Liver (tissue), 8 donors: ENCODE measurements at regions not wholly inside any gene's neighbourhood (a gene's known extent, or its start where the extent isn't known, plus 50 kb on each side); places are given as distances from the start of the nearest gene placed in this dataset.

Source experiments
- DNase-seq: peaks from one replicate; pipeline ENCODE4 v3.0.0-alpha.2; 2017; ENCODE audit warnings: low spot score
- H3K27ac ChIP-seq, 2 donors: one replicate each; pipeline ENCODE4 v1.7.0; 2013; ENCODE audit warnings: inconsistent platforms in 2 of 2, low read length in 2 of 2, control low read depth in 1 of 2, low read depth in 1 of 2, mild to moderate bottlenecking in 1 of 2
- H3K27me3 ChIP-seq, 4 donors: one replicate each; pipeline versions ENCODE4 v1.6.1 to v1.7.0; 2013; ENCODE audit warnings: low read length in 3 of 4, inconsistent platforms in 1 of 4, mild to moderate bottlenecking in 1 of 4, moderate library complexity in 1 of 4; ENCODE audit not compliant: control insufficient read depth in 4 of 4, insufficient read depth in 4 of 4
- H3K36me3 ChIP-seq, 4 donors: one replicate each; pipeline versions ENCODE4 v1.6.1 to v1.7.0; 2013; ENCODE audit warnings: low read length in 3 of 4, mild to moderate bottlenecking in 3 of 4, low read depth in 1 of 4, moderate library complexity in 1 of 4; ENCODE audit not compliant: control insufficient read depth in 4 of 4, insufficient read depth in 3 of 4
- H3K4me1 ChIP-seq, 4 donors: one replicate each; pipeline versions ENCODE4 v1.6.1 to v1.7.0; 2013; ENCODE audit warnings: low read length in 3 of 4, mild to moderate bottlenecking in 3 of 4, moderate library complexity in 1 of 4; ENCODE audit not compliant: control insufficient read depth in 4 of 4, insufficient read depth in 4 of 4
- H3K4me3 ChIP-seq, 3 donors: one replicate each; pipeline versions ENCODE4 v1.6.1 to v1.7.0; 2013; ENCODE audit warnings: low read length in 3 of 3, control low read depth in 1 of 3, low read depth in 1 of 3, mild to moderate bottlenecking in 1 of 3
- H3K9ac ChIP-seq, 2 donors: one replicate each; pipeline ENCODE4 v1.7.0; 2013; ENCODE audit warnings: low read length in 2 of 2, mild to moderate bottlenecking in 2 of 2, moderate library complexity in 2 of 2, control low read depth in 1 of 2, low read depth in 1 of 2
- H3K9me3 ChIP-seq, 4 donors: one replicate each; pipeline versions ENCODE4 v1.6.1 to v1.7.0; 2013; ENCODE audit warnings: low read length in 3 of 4; ENCODE audit not compliant: control insufficient read depth in 4 of 4
- ATF3 ChIP-seq: IDR thresholded peaks from 2 replicates; pipeline ENCODE4 v1.6.1; 2016; ENCODE audit warnings: antibody characterized with exemption
- CTCF ChIP-seq: fragments of 150-350 bp; IDR thresholded peaks from 2 replicates; pipeline ENCODE4 v1.5.1; 2017; ENCODE audit warnings: improper control_type of control experiment, low read depth, low read length; ENCODE audit not compliant: missing input control
- FOXA1 ChIP-seq: IDR thresholded peaks from 2 replicates; pipeline ENCODE4 v1.6.1; 2016; ENCODE audit warnings: antibody characterized with exemption
- FOXA2 ChIP-seq: IDR thresholded peaks from 2 replicates; pipeline ENCODE4 v1.6.1; 2016; ENCODE audit warnings: antibody characterized with exemption
- GABPA ChIP-seq, 2 donors: IDR thresholded peaks in 1 of 2; conservative IDR thresholded peaks in 1 of 2; 2 replicates each; pipeline ENCODE4 v1.6.1; 2016; ENCODE audit warnings: antibody characterized with exemption in 2 of 2, mild to moderate bottlenecking in 1 of 2, moderate library complexity in 1 of 2
- HNF4A ChIP-seq, 2 donors: conservative IDR thresholded peaks; 2 replicates each; pipeline ENCODE4 v1.6.1; 2016; ENCODE audit warnings: antibody characterized with exemption in 2 of 2, mild to moderate bottlenecking in 2 of 2
- HNF4G ChIP-seq: IDR thresholded peaks from 2 replicates; pipeline ENCODE4 v1.6.1; 2016; ENCODE audit warnings: antibody characterized with exemption
- JUND ChIP-seq, 2 donors: IDR thresholded peaks; 2 replicates each; pipeline ENCODE4 v1.6.1; 2016; ENCODE audit warnings: antibody characterized with exemption in 2 of 2
- NR2F2 ChIP-seq: IDR thresholded peaks from 2 replicates; pipeline ENCODE4 v1.6.1; 2016; ENCODE audit warnings: antibody characterized with exemption
- RAD21 ChIP-seq, 2 donors: IDR thresholded peaks; 2 replicates each; pipeline ENCODE4 v1.6.1; 2016; ENCODE audit warnings: antibody characterized with exemption in 2 of 2, mild to moderate bottlenecking in 2 of 2
- REST ChIP-seq: IDR thresholded peaks from 2 replicates; pipeline ENCODE4 v1.6.1; 2016; ENCODE audit warnings: antibody characterized with exemption, mild to moderate bottlenecking
- RXRA ChIP-seq, 2 donors: IDR thresholded peaks; 2 replicates each; pipeline ENCODE4 v1.6.1; 2017 to 2018; ENCODE audit warnings: antibody characterized with exemption in 2 of 2, mild to moderate bottlenecking in 1 of 2
- SP1 ChIP-seq: IDR thresholded peaks from 2 replicates; pipeline ENCODE4 v1.6.1; 2018; ENCODE audit warnings: antibody characterized with exemption, mild to moderate bottlenecking
- TAF1 ChIP-seq: conservative IDR thresholded peaks from 2 replicates; pipeline ENCODE4 v1.6.1; 2016; ENCODE audit warnings: antibody characterized with exemption, mild to moderate bottlenecking
- YY1 ChIP-seq: IDR thresholded peaks from 2 replicates; pipeline ENCODE4 v1.6.1; 2016; ENCODE audit warnings: antibody characterized with exemption, mild to moderate bottlenecking
- WGBS: extraction: QIAGEN DNeasy Blood & Tissue Kit; methylation state at CpG from one replicate; pipeline ENCODE4 v1.1.7; 2013; 5-methylcytosine and 5-hydroxymethylcytosine counted together
- TF ChIP-seq, protein P1 (sequence below): IDR thresholded peaks from 2 replicates; pipeline ENCODE4 v1.6.1; 2016; ENCODE audit warnings: antibody characterized with exemption
- donor health status: healthy.
- donor health status: healthy.
- donor health status: healthy.
- donor health status: healthy.
- donor health status: healthy.

GRCh38 chr3:166481340-166481739, 644.1 kb upstream of the BCHE start:
- Histone ChIP-seq H3K27ac (no peak overlapping the region), H3K4me1 (no peaks in the 10 kb centered on the region), H3K9me3 (no peaks in the 10 kb centered on the region), H3K9ac (no peak overlapping the region), H3K4me3 (no peak overlapping the region), H3K27me3 (no peaks in the 10 kb centered on the region), H3K36me3 (no peaks in the 10 kb centered on the region)
- TF ChIP-seq CTCF = no peak
- no peak for DNase-seq

DNA sequence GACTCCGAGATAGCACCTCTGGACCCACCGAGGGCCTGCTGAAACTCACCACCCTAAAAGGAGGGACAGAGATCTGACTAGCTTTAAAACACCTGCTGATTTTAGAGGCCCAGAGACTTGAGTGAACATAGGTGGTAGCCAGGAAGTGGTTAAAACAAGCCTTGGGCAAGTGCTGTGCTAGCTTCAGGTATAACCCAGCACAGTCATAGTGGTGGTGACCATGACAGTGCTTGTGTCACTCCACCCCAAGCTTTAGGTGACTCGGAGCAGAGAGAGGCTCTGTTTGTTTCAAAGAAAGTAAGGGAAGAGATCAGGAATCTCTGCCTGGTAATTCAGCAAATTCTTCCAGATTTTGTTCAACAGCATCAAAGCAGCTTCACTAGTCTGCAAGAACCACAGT, 641.1 kb upstream of the BCHE start:
- WGBS = 79% methylated on average over 3 of the region's 3 CpGs
- no peaks in the 10 kb centered on the region for H3K4me1 ChIP-seq
- no peak overlapping the region for H3K9ac ChIP-seq
- no peaks in the 10 kb centered on the region for H3K9me3 ChIP-seq
- H3K27ac ChIP-seq = no peak overlapping the region
- no peak overlapping the region for H3K4me3 ChIP-seq
- TF ChIP-seq HNF4G = no peak
- TF ChIP-seq, protein P1, sequence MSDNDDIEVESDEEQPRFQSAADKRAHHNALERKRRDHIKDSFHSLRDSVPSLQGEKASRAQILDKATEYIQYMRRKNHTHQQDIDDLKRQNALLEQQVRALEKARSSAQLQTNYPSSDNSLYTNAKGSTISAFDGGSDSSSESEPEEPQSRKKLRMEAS = no peak
- TF ChIP-seq CTCF = no peak
- no peak for TF ChIP-seq FOXA2
- TF ChIP-seq RXRA (IDR thresholded peaks at IDR 0.05) = no peak
- no peak for TF ChIP-seq GABPA (IDR thresholded peaks at IDR 0.05 in 1 of 2, conservative IDR thresholded peaks at IDR 0.05 in 1 of 2)
- no peak for TF ChIP-seq FOXA1
- no peak for TF ChIP-seq RAD21 (IDR thresholded peaks at IDR 0.05)
- no peak for TF ChIP-seq ATF3
- no peak for TF ChIP-seq JUND (IDR thresholded peaks at IDR 0.05)
- no peak for TF ChIP-seq TAF1
- TF ChIP-seq HNF4A (conservative IDR thresholded peaks at IDR 0.05) = no peak
- TF ChIP-seq SP1 = no peak
- no peak for TF ChIP-seq NR2F2
- no peak for TF ChIP-seq YY1
- no peak for TF ChIP-seq REST
- no peaks in the 10 kb centered on the region for H3K36me3 ChIP-seq
- H3K27me3 ChIP-seq = no peaks in the 10 kb centered on the region
- DNase-seq = no peak
